Ishikawa (cell line): ENCODE measurements at regions not wholly inside any gene's neighbourhood (a gene's known extent, or its start where the extent isn't known, plus 50 kb on each side); places are given as distances from the start of the nearest gene placed in this dataset.

Source experiments
- CEBPB ChIP-seq: IDR thresholded peaks from 2 replicates; pipeline ENCODE4 v1.6.1; 2012
- CREB1 ChIP-seq: IDR thresholded peaks from 2 replicates; pipeline ENCODE4 v1.6.1; 2012; ENCODE audit warnings: low read depth
- EGR1 ChIP-seq: IDR thresholded peaks from 2 replicates; pipeline ENCODE4 v1.6.1; 2012
- EP300 ChIP-seq: IDR thresholded peaks from 2 replicates; pipeline ENCODE4 v1.6.1; 2012; ENCODE audit warnings: borderline replicate concordance
- FOXM1 ChIP-seq: IDR thresholded peaks from 2 replicates; pipeline ENCODE4 v1.6.1; 2012; ENCODE audit warnings: low read depth, borderline replicate concordance
- MAX ChIP-seq: IDR thresholded peaks from 2 replicates; pipeline ENCODE4 v1.6.1; 2012
- NFIC ChIP-seq: IDR thresholded peaks from 2 replicates; pipeline ENCODE4 v1.6.1; 2012
- RAD21 ChIP-seq: IDR thresholded peaks from 2 replicates; pipeline ENCODE4 v1.6.1; 2012; ENCODE audit warnings: low read depth
- REST ChIP-seq: IDR thresholded peaks from 2 replicates; pipeline ENCODE4 v1.6.1; 2012; ENCODE audit warnings: low read depth, mild to moderate bottlenecking
- TAF1 ChIP-seq: IDR thresholded peaks from 2 replicates; pipeline ENCODE4 v1.6.1; 2012; ENCODE audit warnings: low read depth, mild to moderate bottlenecking
- TCF12 ChIP-seq: IDR thresholded peaks from 2 replicates; pipeline ENCODE4 v1.6.1; 2012; ENCODE audit warnings: low read depth
- TEAD4 ChIP-seq: IDR thresholded peaks from 2 replicates; pipeline ENCODE4 v1.6.1; 2012
- USF1 ChIP-seq: IDR thresholded peaks from 2 replicates; pipeline ENCODE4 v1.6.1; 2012
- YY1 ChIP-seq: IDR thresholded peaks from 2 replicates; pipeline ENCODE4 v1.6.1; 2012; ENCODE audit warnings: low read depth
- ZBTB7A ChIP-seq: IDR thresholded peaks from 2 replicates; pipeline ENCODE4 v1.6.1; 2012; ENCODE audit warnings: low read depth

- TF ChIP-seq TEAD4 (no peak), TCF12 (no peak), TAF1 (no peak)
Measured at GRCh38 chr15:100786139-100786531, 93.5 kb upstream of the ALDH1A3 start.

- TF ChIP-seq MAX (no peak), TAF1 (no peak), EP300 (no peak), CEBPB (no peak), RAD21 (no peak), ZBTB7A (no peak), YY1 (no peak), USF1 (no peak), EGR1 (no peak), TEAD4 (no peak), NFIC (no peak), CREB1 (no peak), REST (no peak), TCF12 (no peak)
Measured at GRCh38 chr15:100786901-100787566, 92.6 kb upstream of the ALDH1A3 start.

GRCh38 chr15:100787567-100788417, 91.8 kb upstream of the ALDH1A3 start:
- TF ChIP-seq TCF12 (no peak), EGR1 (no peak), TAF1 (no peak), TEAD4 (no peak), FOXM1 (no peak), RAD21 (no peak), ZBTB7A (no peak), CREB1 (no peak), NFIC (no peak)

- no peak for TF ChIP-seq TEAD4
Measured at GRCh38 chr15:100788418-100789105, 91.1 kb upstream of the ALDH1A3 start.

GRCh38 chr15:100790786-100791265, 88.8 kb upstream of the ALDH1A3 start:
- no peak for TF ChIP-seq YY1

- TF ChIP-seq MAX (no peak), EP300 (no peak), TAF1 (no peak), YY1 (no peak), REST (no peak), EGR1 (no peak), USF1 (no peak), CEBPB (no peak), ZBTB7A (no peak), TEAD4 (no peak), RAD21 (no peak), NFIC (no peak), FOXM1 (no peak), CREB1 (no peak)
Measured at GRCh38 chr15:100794008-100794407, 85.6 kb upstream of the ALDH1A3 start.
